GM12891 (cell line): ENCODE measurements at regions not wholly inside any gene's neighbourhood (a gene's known extent, or its start where the extent isn't known, plus 50 kb on each side); places are given as distances from the start of the nearest gene placed in this dataset.

Experiments
- PAX5 ChIP-seq: IDR thresholded peaks from 2 replicates; pipeline ENCODE4 v1.6.1; 2011; ENCODE audit warnings: low read length, moderate library complexity, mild to moderate bottlenecking; ENCODE audit not compliant: insufficient read depth, severe bottlenecking
- POLR2A ChIP-seq: IDR thresholded peaks from 2 replicates; pipeline ENCODE4 v1.6.1; 2011; ENCODE audit warnings: low read depth, low read length, control low read depth
- POLR2AphosphoS5 ChIP-seq: IDR thresholded peaks from 2 replicates; pipeline ENCODE4 v1.6.1; 2011; ENCODE audit warnings: low read depth, low read length, control low read depth
- POU2F2 ChIP-seq: IDR thresholded peaks from 2 replicates; pipeline ENCODE4 v1.6.1; 2011; ENCODE audit warnings: low read depth, mild to moderate bottlenecking, control low read depth, low read length, moderate library complexity

DNA sequence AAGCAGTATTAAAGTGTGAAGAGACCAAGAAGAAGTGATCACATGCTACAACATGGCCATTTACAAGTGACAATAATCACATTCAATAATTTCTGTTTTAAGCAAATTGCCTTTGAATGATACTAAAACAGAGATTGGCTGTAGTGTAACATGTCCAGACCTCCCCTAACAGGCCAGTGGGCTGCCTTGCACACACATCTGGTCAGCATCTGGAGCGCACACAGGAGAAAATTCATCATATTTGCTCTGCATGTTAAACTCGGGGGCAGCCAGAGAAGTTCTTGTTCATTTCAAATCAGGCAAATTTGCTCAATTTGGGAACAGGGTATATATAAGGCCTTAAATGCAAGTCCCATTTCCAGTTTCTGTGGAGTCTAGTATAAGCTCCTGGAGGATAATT lies 111.1 kb upstream of the FBXL7 start:
- TF ChIP-seq POLR2A, result no peak
- no peak for TF ChIP-seq POU2F2
- no peak for TF ChIP-seq PAX5
- TF ChIP-seq POLR2AphosphoS5, result no peak
